T-helper 9 cell (primary cell): ENCODE measurements at regions not wholly inside any gene's neighbourhood (a gene's known extent, or its start where the extent isn't known, plus 50 kb on each side); places are given as distances from the start of the nearest gene placed in this dataset.
A peak's percentile ranks its signal among the peaks of the same experiment; 100 is the strongest.

Experiments
- DNase-seq: peaks from one replicate; pipeline ENCODE4 v3.0.0-alpha.2; 2020

DNA sequence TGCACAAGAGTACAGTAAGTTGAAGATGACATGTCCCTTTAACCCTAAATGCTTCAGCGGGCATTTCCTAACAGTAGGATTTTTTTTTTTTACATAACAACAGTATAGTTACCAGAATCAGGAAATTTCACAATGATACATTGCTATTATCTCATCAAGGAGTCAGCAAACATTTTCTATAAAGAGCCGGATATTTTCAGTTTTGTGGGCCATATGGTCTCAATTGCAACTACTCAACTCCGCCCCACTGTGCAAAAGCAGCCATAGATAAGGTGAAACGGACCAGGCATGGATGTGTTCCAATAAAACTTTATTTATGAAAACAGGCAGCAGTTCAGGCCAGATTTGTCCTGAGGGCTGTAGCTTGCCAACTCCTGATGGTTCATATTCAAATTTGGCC is 130.6 kb downstream of the SMAD6 start:
- no peak for DNase-seq

- no peak for DNase-seq
Measured at GRCh38 chr15:66833371-66833770, 131.3 kb downstream of the SMAD6 start.

DNA sequence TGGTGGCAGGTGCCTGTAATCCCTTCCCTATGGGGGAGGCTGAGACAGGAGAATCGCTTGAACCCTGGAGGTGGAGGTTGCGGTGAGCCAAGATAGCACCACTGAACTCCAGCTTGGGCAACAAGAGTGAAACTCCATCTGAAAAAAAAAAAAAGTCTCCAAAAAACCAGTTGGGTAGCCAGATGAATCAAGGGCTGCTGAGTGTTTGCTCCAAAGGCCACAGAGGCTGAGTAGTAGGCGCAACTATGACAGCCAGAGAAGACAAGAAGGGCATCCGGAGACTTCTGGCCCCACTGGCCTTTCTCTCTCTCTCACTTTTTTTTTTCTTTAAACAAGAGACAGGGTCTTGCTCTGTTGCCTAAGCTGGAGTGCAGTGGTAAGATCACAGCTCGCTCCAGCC is 131.8 kb downstream of the SMAD6 start:
- DNase-seq, result no peak

- DNase-seq, result no peak
Measured at GRCh38 chr15:66834881-66835878, 133.1 kb downstream of the SMAD6 start.

DNA sequence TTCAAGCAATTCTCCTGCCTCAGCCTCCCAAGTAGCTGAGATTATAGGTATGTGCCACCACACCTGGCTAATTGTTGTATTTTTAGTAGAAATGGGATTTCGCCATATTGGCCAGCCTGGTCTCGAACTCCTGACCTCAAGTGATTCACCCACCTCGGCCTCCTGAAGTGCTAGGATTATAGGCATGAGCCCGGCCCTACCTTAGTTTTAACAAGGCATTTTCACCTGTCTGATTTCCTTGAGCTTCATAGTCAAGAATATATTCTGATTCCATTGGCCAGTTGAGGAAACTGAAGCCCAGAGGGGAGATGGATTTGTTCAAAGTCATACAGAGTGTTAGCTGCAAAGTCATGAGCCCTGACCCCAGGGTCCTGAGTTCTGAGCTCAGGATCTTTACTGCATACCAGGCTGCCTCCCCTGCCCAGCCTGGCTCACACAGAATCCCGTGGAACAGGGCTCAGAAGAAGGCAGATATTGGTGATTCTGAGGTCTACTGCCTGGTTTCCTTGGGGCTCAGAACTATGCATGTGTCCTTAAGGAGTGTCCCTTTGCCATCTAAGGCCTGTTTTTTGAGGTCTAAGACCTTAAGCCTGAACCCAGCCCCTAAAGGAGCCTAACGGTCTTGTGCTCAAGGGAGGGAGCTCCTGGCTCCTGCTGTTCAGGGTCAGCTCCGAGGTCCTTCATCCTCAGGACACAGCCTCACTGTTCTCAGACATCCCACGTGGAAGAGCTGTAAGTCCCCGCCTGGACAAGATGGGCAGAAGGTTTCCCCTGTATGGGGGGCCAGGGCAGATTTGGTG is 134.4 kb downstream of the SMAD6 start:
- no peak for DNase-seq

DNA sequence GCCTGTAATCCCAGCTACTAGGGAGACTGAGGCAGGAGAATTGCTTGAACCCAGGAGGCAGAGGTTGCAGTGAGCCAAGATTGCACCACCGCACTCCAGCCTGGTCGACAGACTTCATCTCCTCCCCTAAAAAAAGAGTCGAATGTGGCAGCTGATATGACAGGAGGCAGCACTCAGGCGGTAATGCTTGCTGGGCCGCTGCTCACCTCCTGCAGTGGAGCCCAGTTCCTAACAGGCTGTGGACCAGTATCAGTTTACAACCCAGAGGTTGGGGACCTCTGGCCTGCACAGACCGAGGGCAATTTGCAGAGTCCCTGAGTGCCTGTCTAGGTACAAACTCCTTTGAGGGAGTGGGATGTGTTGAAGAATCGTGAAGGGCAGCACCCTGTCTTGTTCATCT is 136.2 kb downstream of the SMAD6 start:
- DNase-seq, result no peak

- no peak for DNase-seq
Measured at GRCh38 chr15:66838671-66839239, 136.7 kb downstream of the SMAD6 start.

GRCh38 chr15:66839506-66840112 is 137.6 kb downstream of the SMAD6 start:
- DNase-seq, result no peak

DNA sequence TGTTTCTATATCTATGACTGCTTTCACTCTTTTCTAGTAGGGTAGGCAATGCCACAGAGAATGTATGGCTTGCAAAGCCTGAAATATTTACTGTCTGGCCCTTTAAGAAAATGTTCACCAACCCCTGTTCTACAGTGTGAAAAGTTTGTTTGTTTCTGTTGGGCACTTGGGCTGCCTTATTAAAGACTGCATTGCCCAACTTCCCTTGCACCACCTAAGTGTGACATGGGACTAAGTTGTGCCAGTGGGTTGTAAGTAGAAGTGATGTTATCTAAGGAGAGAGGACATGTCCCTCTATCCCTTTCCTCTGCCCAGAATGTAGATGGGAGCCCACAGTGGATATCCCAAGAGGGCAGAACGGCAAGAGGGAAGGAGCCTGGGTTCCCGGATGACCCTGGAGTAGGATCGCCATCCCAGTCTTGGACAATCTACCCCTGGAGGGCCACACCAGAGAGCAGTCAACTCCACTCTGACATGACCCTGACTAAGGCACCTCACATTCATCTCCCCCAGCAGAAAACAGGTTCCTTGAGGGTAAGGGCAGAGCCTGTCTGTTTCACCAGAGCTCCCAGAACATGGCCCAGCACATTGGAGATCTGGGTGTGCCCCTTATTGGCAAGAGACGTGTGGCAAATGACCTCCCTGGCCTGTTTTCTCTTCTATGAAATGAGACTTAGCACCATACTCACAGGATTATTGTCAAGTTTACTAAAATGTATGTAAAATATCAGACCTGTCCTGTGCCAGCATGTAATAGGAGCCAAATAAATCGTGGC is 138.8 kb downstream of the SMAD6 start:
- no peak for DNase-seq

DNA sequence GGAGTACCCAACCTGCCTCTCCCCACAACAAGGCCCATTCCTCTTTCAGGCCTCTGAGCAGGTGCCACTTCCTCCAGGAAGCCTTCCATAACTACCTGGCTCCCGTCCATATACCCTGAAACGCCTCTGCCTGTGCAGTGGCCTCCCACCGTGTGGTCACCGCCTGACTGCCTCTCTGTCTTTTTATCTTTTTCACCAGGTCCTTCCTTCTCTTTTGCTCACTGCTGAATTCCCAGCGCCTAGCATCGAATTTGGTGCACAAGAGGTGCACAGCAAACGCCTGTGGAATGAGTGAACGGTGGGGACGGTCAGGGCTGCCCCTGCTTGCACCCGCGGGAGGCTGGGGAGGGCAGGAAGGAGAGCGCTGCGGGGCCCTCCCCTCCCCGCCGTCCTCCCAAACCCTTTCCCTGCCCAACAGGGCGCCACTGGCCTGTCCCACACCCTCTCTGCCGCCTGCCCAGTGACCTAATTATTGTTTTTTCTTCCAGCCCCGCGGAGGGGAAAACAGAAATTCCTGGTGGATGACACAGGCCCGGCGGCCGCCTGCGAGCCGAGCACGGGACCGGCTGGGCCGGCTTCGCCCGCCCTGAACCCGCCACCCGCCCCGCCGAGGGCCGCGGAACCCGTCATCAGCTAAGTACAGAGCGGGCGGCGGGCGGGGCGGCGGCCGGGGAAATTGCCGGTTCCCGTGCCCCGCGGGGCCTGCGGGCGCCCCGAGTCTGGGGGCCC is 140.1 kb downstream of the SMAD6 start:
- peak; percentile 8 for DNase-seq

- DNase-seq, result no peak
Measured at GRCh38 chr15:66842710-66843441, 140.8 kb downstream of the SMAD6 start.

- DNase-seq, result no peak
Measured at GRCh38 chr15:66843581-66843980, 141.5 kb downstream of the SMAD6 start.

DNA sequence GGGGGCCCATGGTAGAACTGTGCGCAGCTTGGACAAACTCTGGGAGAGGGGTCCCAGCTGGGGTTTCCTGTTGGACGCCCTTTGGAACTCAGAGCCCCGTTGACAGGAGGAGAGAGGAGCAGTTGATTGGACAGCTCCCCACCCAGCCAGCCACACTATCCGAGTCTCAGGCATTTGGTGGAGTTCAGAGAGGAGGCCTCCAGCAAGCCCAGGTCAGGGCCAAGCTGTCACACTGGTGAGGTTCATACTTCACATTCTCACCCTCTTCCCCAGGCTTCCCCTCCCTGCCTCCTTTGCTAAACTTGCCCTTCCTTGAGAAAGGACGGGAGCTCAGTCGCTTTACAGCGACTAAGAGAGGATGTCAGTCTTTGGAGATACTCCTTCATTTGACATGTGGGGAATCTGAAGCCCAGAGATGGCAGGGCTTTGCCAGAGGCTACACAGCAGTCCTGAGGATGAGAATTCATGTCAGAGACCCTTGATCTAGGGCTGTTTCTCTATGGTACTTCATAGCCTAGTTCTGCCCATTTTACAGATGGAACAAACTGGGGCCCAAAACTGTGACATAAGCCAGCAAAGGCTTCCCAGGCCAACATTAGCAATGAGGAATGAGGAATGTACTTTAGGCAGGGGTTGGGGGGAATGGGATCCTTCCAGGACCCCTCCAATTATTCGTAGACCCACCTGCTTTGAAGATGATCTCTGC is 142.2 kb downstream of the SMAD6 start:
- DNase-seq, result no peak

DNA sequence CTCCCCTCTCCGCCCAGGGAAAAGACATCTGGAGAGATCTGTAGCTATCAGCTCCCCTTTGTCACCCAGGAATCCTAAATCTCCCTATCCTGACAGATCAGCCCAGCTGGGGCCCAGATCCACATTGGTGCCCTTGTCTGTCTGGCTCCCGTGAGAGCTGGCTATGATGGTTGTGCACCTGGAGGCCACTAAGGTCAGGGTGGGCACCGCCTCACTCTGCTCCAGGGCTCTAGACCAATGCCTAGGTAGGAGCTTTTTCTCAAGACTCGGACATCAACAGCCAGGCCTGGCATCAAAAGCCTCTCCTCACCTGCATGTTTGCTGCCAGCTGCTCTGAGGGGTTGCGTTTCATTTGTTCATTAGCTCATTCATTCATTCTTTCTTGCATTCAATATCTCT is 142.7 kb downstream of the SMAD6 start:
- DNase-seq, result no peak

DNA sequence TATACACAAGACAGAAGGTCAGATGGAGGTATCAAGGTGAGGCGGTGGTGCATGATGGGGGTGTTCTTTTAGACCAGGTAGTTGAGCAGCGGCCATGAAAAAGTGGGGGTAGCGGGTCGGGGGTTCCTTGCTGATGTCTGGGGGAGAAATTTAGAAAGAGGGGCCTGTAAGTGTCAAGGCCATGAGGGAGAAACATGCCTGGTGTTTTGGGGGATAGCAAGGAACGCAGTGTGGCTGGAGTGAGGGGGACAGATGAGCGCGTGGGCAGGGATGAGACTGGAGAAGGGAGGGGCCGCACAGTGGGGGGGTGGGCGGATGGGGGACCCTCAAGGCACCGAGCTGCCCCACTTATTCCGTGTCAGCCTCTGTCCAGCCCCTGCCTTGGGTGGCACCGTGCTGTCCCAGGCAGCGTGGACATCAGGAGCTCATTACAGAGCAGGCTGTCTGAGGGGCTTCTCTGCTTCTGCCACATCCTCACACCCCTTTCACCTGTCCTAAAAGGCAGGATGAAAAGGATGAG is 143.3 kb downstream of the SMAD6 start:
- no peak for DNase-seq

GRCh38 chr15:66846031-66846430 is 144.0 kb downstream of the SMAD6 start:
- no peak for DNase-seq

- DNase-seq, result no peak
Measured at GRCh38 chr15:66846811-66847210, 144.8 kb downstream of the SMAD6 start.

DNA sequence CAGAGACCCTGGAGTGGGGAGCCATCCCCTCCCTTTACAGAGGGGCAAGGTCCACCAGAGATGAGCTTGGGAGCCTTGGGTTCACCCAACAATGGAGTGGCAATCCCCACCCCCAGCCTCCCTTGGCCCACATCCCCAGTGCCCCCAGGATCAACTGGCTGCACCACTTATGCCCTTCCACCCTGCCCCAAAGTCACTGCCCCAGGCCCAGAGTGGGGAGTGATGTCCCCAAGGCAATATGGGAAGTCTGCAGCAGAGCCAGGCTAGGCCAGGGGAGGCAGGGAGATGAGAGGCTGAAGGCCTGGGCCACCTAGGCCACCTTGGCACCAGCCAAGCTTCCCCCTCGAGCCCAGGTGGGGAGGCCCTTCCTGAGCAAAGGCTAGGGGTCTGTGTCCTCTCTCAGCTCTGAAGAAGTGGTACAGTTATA is 145.5 kb downstream of the SMAD6 start:
- DNase-seq, result no peak

DNA sequence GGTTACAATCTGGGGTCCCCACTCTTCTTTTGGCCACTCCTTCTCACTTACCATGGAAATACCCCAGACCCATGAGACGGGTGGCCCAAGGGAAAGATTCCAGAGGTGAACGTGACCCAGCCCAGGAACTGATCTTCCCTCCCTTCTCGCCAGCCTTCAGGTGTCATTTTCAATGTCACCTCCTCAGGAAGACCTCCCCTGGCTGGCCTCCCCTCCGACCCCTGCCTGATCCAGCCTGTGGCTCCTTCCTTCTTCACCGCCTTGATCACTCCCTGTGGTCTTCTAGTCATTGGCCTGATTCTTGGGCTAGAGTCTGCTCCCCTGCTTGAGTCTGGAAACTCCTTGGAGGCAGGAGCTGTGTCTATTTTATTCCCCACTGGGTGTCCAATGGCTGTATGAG is 146.1 kb downstream of the SMAD6 start:
- no peak for DNase-seq
